Neural crest cell (in vitro differentiated cells): ENCODE measurements at regions not wholly inside any gene's neighbourhood (a gene's known extent, or its start where the extent isn't known, plus 50 kb on each side); places are given as distances from the start of the nearest gene placed in this dataset.

Experiments
- DNase-seq: peaks from one replicate; pipeline ENCODE4 v3.0.0; 2021; ENCODE audit warnings: low read depth, mixed read lengths, low spot score
- H3K27ac Mint-ChIP-seq: one replicate; pipeline ENCODE4 v1.8.0; 2021; ENCODE audit warnings: mild to moderate bottlenecking, mixed read lengths; ENCODE audit not compliant: unreplicated experiment
- H3K27me3 Mint-ChIP-seq: 2 replicates; pipeline ENCODE4 v1.8.0; 2021; ENCODE audit warnings: low read depth, mild to moderate bottlenecking, mixed read lengths
- H3K36me3 Mint-ChIP-seq: 2 replicates; pipeline ENCODE4 v1.8.0; 2021; ENCODE audit warnings: low read depth, mild to moderate bottlenecking, mixed read lengths
- H3K4me1 Mint-ChIP-seq: 2 replicates; pipeline ENCODE4 v1.8.0; 2021; ENCODE audit warnings: mixed read lengths
- H3K4me3 Mint-ChIP-seq: one replicate; pipeline ENCODE4 v1.8.0; 2021; ENCODE audit warnings: mild to moderate bottlenecking, mixed read lengths
- H3K9me3 Mint-ChIP-seq: 2 replicates; pipeline ENCODE4 v1.8.0; 2021; ENCODE audit warnings: mixed read lengths
- CTCF ChIP-seq: fragments of 200-600 bp; sonication (generic); conservative IDR thresholded peaks from 2 replicates; pipeline ENCODE4 v1.5.0; 2021; ENCODE audit warnings: antibody characterized with exemption, mild to moderate bottlenecking

GRCh38 chr18:43720041-43720440, 442.8 kb upstream of the SYT4 start:
- DNase-seq: no peak
- Mint-ChIP-seq H3K4me3 (no peak overlapping the region), H3K9me3 (peaks cover 19% of the 10 kb centered on the region), H3K36me3 (peaks cover 10% of the 10 kb centered on the region), H3K4me1 (no peaks in the 10 kb centered on the region), H3K27me3 (no peaks in the 10 kb centered on the region), H3K27ac (no peak overlapping the region)
- no peak for TF ChIP-seq CTCF

- no peak for TF ChIP-seq CTCF
- Mint-ChIP-seq H3K9me3 (peaks cover 4% of the 10 kb centered on the region), H3K27me3 (no peaks in the 10 kb centered on the region), H3K36me3 (peaks cover 4% of the 10 kb centered on the region), H3K4me1 (no peaks in the 10 kb centered on the region), H3K4me3 (no peak overlapping the region), H3K27ac (no peak overlapping the region)
- no peak for DNase-seq
These were observed 458.3 kb upstream of the SYT4 start for GRCh38 chr18:43735570-43735969.

GRCh38 chr18:43744960-43745745, 467.9 kb upstream of the SYT4 start:
- Mint-ChIP-seq H3K9me3 (peaks cover 25% of the 10 kb centered on the region), H3K27me3 (no peaks in the 10 kb centered on the region), H3K27ac (no peak overlapping the region), H3K4me3 (no peak overlapping the region), H3K36me3 (peaks cover 7% of the 10 kb centered on the region), H3K4me1 (no peaks in the 10 kb centered on the region)
- TF ChIP-seq CTCF: no peak
- DNase-seq: no peak

GRCh38 chr18:43751203-43751602, 473.9 kb upstream of the SYT4 start:
- no peaks in the 10 kb centered on the region for H3K27me3 Mint-ChIP-seq
- no peaks in the 10 kb centered on the region for H3K4me1 Mint-ChIP-seq
- TF ChIP-seq CTCF: no peak
- H3K4me3 Mint-ChIP-seq: no peak overlapping the region
- H3K36me3 Mint-ChIP-seq: peaks cover 3% of the 10 kb centered on the region
- DNase-seq: no peak
- no peak overlapping the region for H3K27ac Mint-ChIP-seq
- peaks cover 9% of the 10 kb centered on the region for H3K9me3 Mint-ChIP-seq

- Mint-ChIP-seq H3K4me1 (no peaks in the 10 kb centered on the region), H3K9me3 (peaks cover 4% of the 10 kb centered on the region), H3K4me3 (no peak overlapping the region), H3K27ac (no peak overlapping the region), H3K27me3 (no peaks in the 10 kb centered on the region), H3K36me3 (no peaks in the 10 kb centered on the region)
- TF ChIP-seq CTCF: no peak
- DNase-seq: no peak
These were observed 474.5 kb upstream of the SYT4 start for GRCh38 chr18:43751835-43752234.
